Testis (tissue), 2 donors: ENCODE measurements at regions not wholly inside any gene's neighbourhood (a gene's known extent, or its start where the extent isn't known, plus 50 kb on each side); places are given as distances from the start of the nearest gene placed in this dataset.

Experiments
- POLR2A ChIP-seq: fragments of 450-650 bp; IDR thresholded peaks from one replicate; pipeline ENCODE4 v1.6.1; 2017; ENCODE audit warnings: antibody characterized with exemption, mild to moderate bottlenecking, moderate library complexity
- TF ChIP-seq, protein P1 (sequence below), 3 experiments: fragments of 450-650 bp in 2 of 3; fragments of 200-600 bp in 1 of 3; sonication (generic) in 1 of 3; IDR thresholded peaks; one replicate each; pipeline ENCODE4 v1.5.1; 2016 to 2019; ENCODE audit warnings: antibody characterized with exemption in 3 of 3, mild to moderate bottlenecking in 2 of 3, moderate library complexity in 1 of 3

DNA sequence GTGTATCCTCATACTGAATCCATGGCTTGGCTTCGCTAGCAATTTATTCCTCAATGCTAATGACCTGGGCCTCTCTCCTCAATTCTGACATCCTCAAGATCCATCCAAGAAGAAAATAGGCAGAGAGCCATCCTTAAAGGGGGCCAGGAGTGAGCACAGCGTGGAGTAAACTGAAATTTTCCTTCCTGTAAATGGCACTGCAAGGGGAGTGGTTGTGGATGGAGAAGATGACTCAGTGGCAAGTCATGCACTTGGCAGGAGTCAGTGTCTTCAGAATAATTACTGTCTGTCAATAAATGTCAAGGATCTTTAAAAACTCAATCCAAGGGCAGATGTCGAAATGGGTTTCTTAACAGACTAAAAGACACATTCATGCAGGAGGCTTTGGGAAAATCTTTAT, 88.0 kb upstream of the TMEM132C start:
- TF ChIP-seq, protein P1, sequence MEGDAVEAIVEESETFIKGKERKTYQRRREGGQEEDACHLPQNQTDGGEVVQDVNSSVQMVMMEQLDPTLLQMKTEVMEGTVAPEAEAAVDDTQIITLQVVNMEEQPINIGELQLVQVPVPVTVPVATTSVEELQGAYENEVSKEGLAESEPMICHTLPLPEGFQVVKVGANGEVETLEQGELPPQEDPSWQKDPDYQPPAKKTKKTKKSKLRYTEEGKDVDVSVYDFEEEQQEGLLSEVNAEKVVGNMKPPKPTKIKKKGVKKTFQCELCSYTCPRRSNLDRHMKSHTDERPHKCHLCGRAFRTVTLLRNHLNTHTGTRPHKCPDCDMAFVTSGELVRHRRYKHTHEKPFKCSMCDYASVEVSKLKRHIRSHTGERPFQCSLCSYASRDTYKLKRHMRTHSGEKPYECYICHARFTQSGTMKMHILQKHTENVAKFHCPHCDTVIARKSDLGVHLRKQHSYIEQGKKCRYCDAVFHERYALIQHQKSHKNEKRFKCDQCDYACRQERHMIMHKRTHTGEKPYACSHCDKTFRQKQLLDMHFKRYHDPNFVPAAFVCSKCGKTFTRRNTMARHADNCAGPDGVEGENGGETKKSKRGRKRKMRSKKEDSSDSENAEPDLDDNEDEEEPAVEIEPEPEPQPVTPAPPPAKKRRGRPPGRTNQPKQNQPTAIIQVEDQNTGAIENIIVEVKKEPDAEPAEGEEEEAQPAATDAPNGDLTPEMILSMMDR (IDR thresholded peaks at IDR 0.05), result no peak
- no peak for TF ChIP-seq POLR2A
